ENCODE measurements at regions not wholly inside any gene's neighbourhood (a gene's known extent, or its start where the extent isn't known, plus 50 kb on each side); places are given as distances from the start of the nearest gene placed in this dataset.

GRCh38 chr18:30870466-30870865 is 172.1 kb downstream of the DSC3 start:
- no peak for TF ChIP-seq CTCF (IDR thresholded peaks at IDR 0.05)
- no peak for TF ChIP-seq ZFX (IDR thresholded peaks at IDR 0.05; ENCODE audit: borderline replicate concordance)

GRCh38 chr18:30862900-30863299 is 179.6 kb downstream of the DSC3 start:
- no peak overlapping the region for H3K27ac ChIP-seq
- TF ChIP-seq CTCF (IDR thresholded peaks at IDR 0.05) (no peak), ZFX (IDR thresholded peaks at IDR 0.05; ENCODE audit: borderline replicate concordance) (no peak)

More at GRCh38 chr18:30870466-30870865, 172.1 kb downstream of the DSC3 start:
- H3K27ac ChIP-seq, result no peak overlapping the region

DNA sequence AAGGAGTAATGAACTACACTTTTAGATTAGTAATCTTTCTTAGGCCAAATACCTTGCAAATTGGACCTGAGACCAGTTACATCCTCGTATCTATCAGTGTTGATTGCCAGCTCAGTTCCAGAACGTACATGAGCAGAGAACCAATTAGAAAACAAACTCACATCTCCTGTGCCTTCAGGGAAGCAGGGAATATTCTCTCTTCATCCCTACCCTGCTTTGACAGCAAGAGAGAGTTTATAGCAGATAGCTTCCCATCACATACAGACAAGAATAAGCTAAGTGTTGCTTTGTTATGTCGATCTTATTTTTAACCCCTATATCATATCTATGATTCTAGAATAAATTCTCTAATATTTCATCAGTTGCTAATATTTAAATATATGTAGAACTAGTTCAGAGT is 181.8 kb downstream of the DSC3 start:
- H3K27ac ChIP-seq, result no peak overlapping the region
- TF ChIP-seq CTCF (IDR thresholded peaks at IDR 0.05) (no peak), ZFX (IDR thresholded peaks at IDR 0.05; ENCODE audit: borderline replicate concordance) (no peak)

DNA sequence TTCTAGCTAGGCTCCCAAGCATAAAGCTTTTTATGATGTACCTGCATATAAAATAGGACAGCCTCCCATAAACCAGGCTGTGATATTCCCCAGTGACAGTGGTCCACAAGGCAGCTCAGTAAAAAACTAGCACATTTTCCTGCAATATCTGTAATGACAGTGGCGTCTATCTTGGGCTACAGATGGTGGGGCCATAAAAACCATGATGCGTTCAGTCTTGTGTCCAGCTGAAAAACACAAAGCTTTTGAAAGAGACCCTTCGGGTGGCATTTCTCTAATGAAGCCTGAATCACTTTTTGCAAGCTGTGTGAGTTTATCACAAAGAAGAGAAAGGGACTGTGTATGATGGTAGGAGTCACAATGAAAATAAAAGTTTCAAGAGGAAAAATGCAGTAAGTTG is 183.5 kb downstream of the DSC3 start:
- TF ChIP-seq CTCF (IDR thresholded peaks at IDR 0.05), result no peak
- no peak for TF ChIP-seq ZFX (IDR thresholded peaks at IDR 0.05; ENCODE audit: borderline replicate concordance)
- no peak overlapping the region for H3K27ac ChIP-seq

DNA sequence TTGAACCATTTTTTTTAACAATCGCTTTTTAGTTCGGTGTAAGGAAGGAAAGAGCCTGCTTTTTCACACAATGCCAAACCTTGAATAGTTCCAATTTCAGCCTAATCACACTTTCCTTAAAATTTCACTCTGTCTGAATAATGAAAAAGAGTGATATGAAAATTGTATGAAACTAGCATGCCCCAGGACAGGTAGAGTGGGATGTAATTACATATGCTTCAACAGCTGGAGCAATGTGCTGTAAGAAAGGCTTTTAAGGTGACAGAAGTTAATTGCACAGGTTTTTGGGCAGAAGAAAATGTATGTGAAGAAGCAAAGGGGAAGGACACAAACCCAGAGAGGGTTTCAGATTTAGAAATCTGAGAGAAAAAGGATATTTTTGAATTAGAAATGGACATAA is 184.0 kb downstream of the DSC3 start:
- H3K27ac ChIP-seq, result no peak overlapping the region
- TF ChIP-seq ZFX (IDR thresholded peaks at IDR 0.05; ENCODE audit: borderline replicate concordance) (no peak), CTCF (IDR thresholded peaks at IDR 0.05) (no peak)

- no peak for TF ChIP-seq CTCF (IDR thresholded peaks at IDR 0.05)
- TF ChIP-seq ZFX (IDR thresholded peaks at IDR 0.05; ENCODE audit: borderline replicate concordance), result no peak
- H3K27ac ChIP-seq, result no peak overlapping the region
Observed at GRCh38 chr18:30855762-30856161, 186.8 kb downstream of the DSC3 start.

- no peak overlapping the region for H3K27ac ChIP-seq
- TF ChIP-seq ZFX (IDR thresholded peaks at IDR 0.05; ENCODE audit: borderline replicate concordance) (no peak), CTCF (IDR thresholded peaks at IDR 0.05) (no peak)
Observed at GRCh38 chr18:30852980-30853379, 189.6 kb downstream of the DSC3 start.
